Large intestine (tissue), 3 donors: ENCODE measurements at regions not wholly inside any gene's neighbourhood (a gene's known extent, or its start where the extent isn't known, plus 50 kb on each side); places are given as distances from the start of the nearest gene placed in this dataset.

ENCODE experiments used
- DNase-seq, 2 donors: peaks; one replicate each; pipeline versions ENCODE4 v3.0.0 to v3.0.0-alpha.2; 2013
- H3K27ac ChIP-seq: one replicate; pipeline ENCODE4 v1.5.1; 2013; ENCODE audit warnings: low read length
- H3K27me3 ChIP-seq: 2 replicates; pipeline ENCODE4 v1.6.1; 2013; ENCODE audit warnings: low read length; ENCODE audit not compliant: control insufficient read depth, insufficient read depth
- H3K36me3 ChIP-seq: 2 replicates; pipeline ENCODE4 v1.6.1; 2013; ENCODE audit warnings: low read length; ENCODE audit not compliant: control insufficient read depth, insufficient read depth
- H3K4me1 ChIP-seq: one replicate; pipeline ENCODE4 v1.6.1; 2013; ENCODE audit warnings: low read length; ENCODE audit not compliant: control insufficient read depth, insufficient read depth
- H3K4me3 ChIP-seq: one replicate; pipeline ENCODE4 v1.5.1; 2013; ENCODE audit warnings: low read length
- H3K9me3 ChIP-seq: one replicate; pipeline ENCODE4 v1.6.1; 2013; ENCODE audit warnings: mild to moderate bottlenecking, low read depth, low read length, moderate library complexity; ENCODE audit not compliant: control insufficient read depth
- WGBS: methylation state at CpG from one replicate; pipeline ENCODE4 v1.1.5; 2013; ENCODE audit warnings: low lambda C conversion rate; ENCODE audit not compliant: insufficient coverage; 5-methylcytosine and 5-hydroxymethylcytosine counted together

GRCh38 chr16:5789033-5789432 is 691.4 kb upstream of the EEF2KMT start:
- Histone ChIP-seq H3K4me1 (no peaks in the 10 kb centered on the region), H3K9me3 (no peaks in the 10 kb centered on the region), H3K36me3 (no peaks in the 10 kb centered on the region), H3K4me3 (no peak overlapping the region), H3K27me3 (no peaks in the 10 kb centered on the region), H3K27ac (no peak overlapping the region)
- DNase-seq, result no peak
- WGBS, result no CpG with 5 or more reads among the region's 2 CpGs

GRCh38 chr16:5781436-5781835 is 683.8 kb upstream of the EEF2KMT start:
- Histone ChIP-seq H3K9me3 (no peaks in the 10 kb centered on the region), H3K36me3 (no peaks in the 10 kb centered on the region), H3K27ac (no peak overlapping the region), H3K27me3 (no peaks in the 10 kb centered on the region), H3K4me1 (no peaks in the 10 kb centered on the region), H3K4me3 (no peak overlapping the region)
- DNase-seq, result no peak
- no CpG with 5 or more reads among the region's 4 CpGs for WGBS

DNA sequence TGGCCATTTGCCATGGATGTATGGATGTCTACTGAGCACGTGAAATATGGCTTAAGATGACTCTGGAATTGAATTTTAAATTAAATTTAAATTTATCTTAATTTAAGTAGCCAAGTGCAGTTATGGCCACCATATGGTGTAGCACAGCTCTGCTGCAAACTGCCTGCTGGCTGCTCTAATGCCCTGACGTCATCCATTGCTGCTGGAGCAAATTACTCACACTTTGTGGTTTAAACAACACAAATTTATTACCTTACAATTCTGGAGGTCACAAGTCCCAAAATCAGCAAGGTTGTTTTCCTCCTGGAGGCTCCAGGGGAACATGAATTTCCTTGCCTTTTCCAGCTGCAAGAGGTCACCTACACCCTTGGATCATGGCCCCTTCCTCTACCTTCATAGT is 679.3 kb upstream of the EEF2KMT start:
- WGBS, result no CpG with 5 or more reads among the region's 2 CpGs
- H3K4me3 ChIP-seq, result no peak overlapping the region
- no peaks in the 10 kb centered on the region for H3K27me3 ChIP-seq
- no peaks in the 10 kb centered on the region for H3K36me3 ChIP-seq
- no peaks in the 10 kb centered on the region for H3K9me3 ChIP-seq
- DNase-seq, result peak in 1 of 2 donors; percentile 2
- no peak overlapping the region for H3K27ac ChIP-seq
- no peaks in the 10 kb centered on the region for H3K4me1 ChIP-seq

GRCh38 chr16:5775916-5776315 is 678.3 kb upstream of the EEF2KMT start:
- Histone ChIP-seq H3K27me3 (no peaks in the 10 kb centered on the region), H3K36me3 (no peaks in the 10 kb centered on the region), H3K27ac (no peak overlapping the region), H3K9me3 (no peaks in the 10 kb centered on the region), H3K4me3 (no peak overlapping the region), H3K4me1 (no peaks in the 10 kb centered on the region)
- WGBS, result 80% methylated on average over 1 of the region's 5 CpGs
- no peak for DNase-seq

DNA sequence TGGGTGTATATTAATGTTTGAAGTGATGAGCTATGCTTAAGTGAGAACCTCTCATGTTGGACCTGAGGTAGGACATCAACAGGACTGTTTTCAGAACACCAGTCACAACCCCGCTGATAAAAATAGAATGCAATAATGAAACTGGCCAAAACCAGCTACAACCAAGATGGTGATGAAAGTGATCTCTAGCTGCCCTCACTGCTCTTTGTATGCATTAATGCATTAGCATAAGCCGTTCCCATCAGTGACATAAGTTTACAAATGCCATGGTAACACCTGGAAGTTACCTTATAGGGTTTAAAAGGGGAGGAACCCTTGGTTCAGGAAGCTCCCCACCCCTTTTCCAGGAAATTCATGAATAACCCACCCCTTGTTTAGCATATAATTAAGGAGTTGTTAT is 672.5 kb upstream of the EEF2KMT start:
- H3K27ac ChIP-seq, result no peak overlapping the region
- no peak overlapping the region for H3K4me3 ChIP-seq
- H3K27me3 ChIP-seq, result no peaks in the 10 kb centered on the region
- no CpG with 5 or more reads among the region's 2 CpGs for WGBS
- no peaks in the 10 kb centered on the region for H3K36me3 ChIP-seq
- H3K4me1 ChIP-seq, result no peaks in the 10 kb centered on the region
- no peaks in the 10 kb centered on the region for H3K9me3 ChIP-seq
- no peak for DNase-seq

GRCh38 chr16:5769513-5769912 is 671.9 kb upstream of the EEF2KMT start:
- Histone ChIP-seq H3K4me1 (no peaks in the 10 kb centered on the region), H3K9me3 (no peaks in the 10 kb centered on the region), H3K27me3 (no peaks in the 10 kb centered on the region), H3K27ac (no peak overlapping the region), H3K36me3 (no peaks in the 10 kb centered on the region), H3K4me3 (no peak overlapping the region)
- DNase-seq, result no peak
- WGBS, result no CpG with 5 or more reads among the region's 5 CpGs

DNA sequence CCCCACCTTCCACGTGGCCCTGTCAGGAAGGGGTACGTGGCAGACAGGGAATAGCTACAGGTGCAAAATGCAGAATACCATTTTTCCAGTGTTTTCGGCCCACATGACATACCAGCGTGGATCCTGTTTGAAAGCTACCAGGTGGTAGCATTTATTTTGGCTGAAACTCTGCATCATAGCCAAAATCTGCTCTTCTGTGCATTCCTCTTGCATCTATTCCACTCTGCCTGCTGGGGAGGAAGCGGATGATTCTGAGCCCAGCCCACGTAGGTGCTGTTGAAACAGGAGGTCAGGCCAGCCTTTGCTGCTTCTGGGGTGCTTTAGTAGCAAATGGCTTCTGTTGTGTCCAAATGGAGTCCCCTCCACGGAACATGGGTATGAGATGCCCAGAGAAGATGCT is 670.9 kb upstream of the EEF2KMT start:
- H3K27ac ChIP-seq, result no peak overlapping the region
- no peak for DNase-seq
- 100% methylated on average over 1 of the region's 7 CpGs for WGBS
- H3K9me3 ChIP-seq, result no peaks in the 10 kb centered on the region
- H3K27me3 ChIP-seq, result no peaks in the 10 kb centered on the region
- no peaks in the 10 kb centered on the region for H3K4me1 ChIP-seq
- H3K4me3 ChIP-seq, result no peak overlapping the region
- no peaks in the 10 kb centered on the region for H3K36me3 ChIP-seq

DNA sequence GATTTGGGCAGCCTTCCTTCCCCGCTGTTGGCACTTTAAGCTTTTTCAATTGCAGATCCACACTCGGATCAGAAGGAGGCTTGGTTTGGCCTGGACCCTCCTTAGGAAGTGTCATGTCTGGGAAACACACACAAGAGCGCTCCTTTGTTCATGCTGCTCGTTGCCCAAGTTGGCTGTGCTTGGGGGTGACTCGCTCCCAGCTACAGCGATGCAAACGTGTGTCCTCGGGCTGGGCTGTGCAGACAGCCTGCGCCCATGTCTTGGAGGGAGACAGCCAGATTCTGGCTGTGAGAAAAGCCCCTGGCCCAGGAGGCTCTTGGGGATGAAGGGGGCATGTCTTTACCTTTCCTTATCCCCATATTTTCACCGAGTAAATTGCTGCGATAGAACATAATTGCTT is 665.6 kb upstream of the EEF2KMT start:
- DNase-seq, result no peak

DNA sequence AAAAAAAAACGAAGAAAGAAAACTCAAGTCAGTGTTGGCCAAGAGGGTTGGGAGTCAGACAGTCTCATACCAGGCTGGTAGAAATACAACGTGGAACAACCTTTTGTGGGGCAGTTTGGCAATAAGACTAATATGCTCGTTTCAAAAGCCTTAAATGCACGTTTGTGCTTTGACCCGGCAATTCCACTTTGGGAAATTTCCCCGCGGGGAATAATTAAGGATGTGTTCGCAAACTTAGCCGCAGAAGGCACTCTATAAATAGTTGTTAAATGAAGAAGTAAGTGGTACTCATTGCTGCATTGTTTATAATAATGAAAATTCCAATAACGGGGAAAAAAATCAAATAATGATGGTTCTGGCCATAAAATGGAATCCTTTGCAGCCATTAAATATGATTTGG is 664.8 kb upstream of the EEF2KMT start:
- H3K4me3 ChIP-seq, result no peak overlapping the region
- no peaks in the 10 kb centered on the region for H3K27me3 ChIP-seq
- H3K4me1 ChIP-seq, result no peaks in the 10 kb centered on the region
- no peak for DNase-seq
- WGBS, result 86% methylated on average over 2 of the region's 10 CpGs
- H3K9me3 ChIP-seq, result no peaks in the 10 kb centered on the region
- H3K27ac ChIP-seq, result no peak overlapping the region
- H3K36me3 ChIP-seq, result no peaks in the 10 kb centered on the region

More for the DNA sequence above, 665.6 kb upstream of the EEF2KMT start:
- Histone ChIP-seq H3K27me3 (no peaks in the 10 kb centered on the region), H3K9me3 (no peaks in the 10 kb centered on the region), H3K4me3 (no peak overlapping the region), H3K27ac (no peak overlapping the region), H3K4me1 (no peaks in the 10 kb centered on the region), H3K36me3 (no peaks in the 10 kb centered on the region)
- no CpG with 5 or more reads among the region's 11 CpGs for WGBS

GRCh38 chr16:5761592-5761991 is 664.0 kb upstream of the EEF2KMT start:
- Histone ChIP-seq H3K4me1 (no peaks in the 10 kb centered on the region), H3K9me3 (no peaks in the 10 kb centered on the region), H3K4me3 (no peak overlapping the region), H3K27ac (no peak overlapping the region), H3K27me3 (no peaks in the 10 kb centered on the region), H3K36me3 (no peaks in the 10 kb centered on the region)
- no CpG with 5 or more reads among the region's 2 CpGs for WGBS
- no peak for DNase-seq

DNA sequence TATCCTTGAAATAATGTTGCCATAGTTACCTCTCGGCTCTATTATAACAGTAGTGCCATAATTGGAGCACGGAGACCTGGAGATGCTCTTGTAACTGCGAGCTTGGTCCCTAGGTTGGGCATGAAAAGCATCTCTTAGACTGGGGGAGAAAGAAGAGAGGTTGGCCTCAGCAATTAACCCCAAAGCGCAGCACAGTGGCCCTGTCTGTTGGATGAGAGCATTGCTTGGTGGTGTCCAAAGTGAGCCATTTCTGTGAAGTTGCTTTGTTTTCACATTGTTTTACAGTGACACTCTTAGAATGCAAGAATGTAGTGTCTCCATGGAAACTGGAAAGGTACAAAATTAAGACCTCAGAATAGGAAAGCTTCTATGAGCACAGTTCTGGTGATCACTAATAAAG is 660.7 kb upstream of the EEF2KMT start:
- no CpG with 5 or more reads among the region's 4 CpGs for WGBS

More for the DNA sequence above, 660.7 kb upstream of the EEF2KMT start:
- Histone ChIP-seq H3K4me1 (no peaks in the 10 kb centered on the region), H3K36me3 (no peaks in the 10 kb centered on the region), H3K9me3 (no peaks in the 10 kb centered on the region), H3K27ac (no peak overlapping the region), H3K4me3 (no peak overlapping the region), H3K27me3 (no peaks in the 10 kb centered on the region)
- DNase-seq, result no peak
